ENCODE measurements at regions not wholly inside any gene's neighbourhood (a gene's known extent, or its start where the extent isn't known, plus 50 kb on each side); places are given as distances from the start of the nearest gene placed in this dataset.

DNA sequence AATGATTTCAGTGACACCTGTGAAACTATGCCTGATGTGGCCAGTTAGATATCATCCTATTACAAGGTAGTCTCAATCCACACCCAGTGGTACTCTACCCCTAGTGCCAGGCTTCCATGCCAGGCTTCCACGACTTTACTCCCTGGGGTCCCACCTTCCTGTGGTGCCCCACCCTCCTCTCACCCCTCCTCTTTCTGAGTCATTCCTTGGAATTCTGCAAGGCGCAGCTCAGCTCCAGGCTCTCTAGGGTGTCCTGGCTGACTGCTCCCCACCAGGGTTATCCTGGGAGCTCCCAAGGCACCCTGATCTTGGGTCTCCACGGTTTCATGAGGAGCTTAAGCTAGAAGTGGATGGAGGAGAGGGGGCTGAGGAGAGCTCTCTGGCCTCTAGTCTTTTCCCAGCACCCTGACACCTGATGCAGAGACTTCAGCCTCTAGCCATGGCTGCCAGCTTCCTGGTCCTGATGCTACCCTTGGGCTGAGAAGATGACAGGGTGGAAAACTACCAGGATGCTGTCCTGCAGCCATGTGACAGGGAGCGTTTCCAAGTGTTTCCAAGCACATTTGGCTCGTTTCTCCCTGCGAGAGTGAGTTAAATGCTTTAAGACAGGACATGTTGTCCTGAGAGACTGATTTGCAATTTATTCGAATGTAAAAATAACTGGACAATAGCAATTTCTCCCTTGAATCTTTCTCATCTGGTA, 1461.2 kb downstream of the TBC1D22A start:
- H3K27ac ChIP-seq (ENCODE audit: extremely low read depth, low read depth, low read length), result no peak overlapping the region
- ChIA-PET CTCF (no interaction called here), POLR2A (no interaction called here)
- TF ChIP-seq BCL11B (tag by site-specific recombination; IDR thresholded peaks at IDR 0.05; ENCODE audit: low read depth) (no peak), ZNF280D (tag by site-specific recombination; IDR thresholded peaks at IDR 0.05) (no peak), GLIS1 (tag by site-specific recombination; IDR thresholded peaks at IDR 0.05) (no peak), ZNF518A (tag by site-specific recombination; conservative IDR thresholded peaks at IDR 0.05; ENCODE audit: low read depth) (no peak), SALL2 (tag by site-specific recombination; IDR thresholded peaks at IDR 0.05; ENCODE audit: borderline replicate concordance) (no peak)
- H3K36me3 ChIP-seq (ENCODE audit: control insufficient read depth in 2 of 2, insufficient read depth in 1 of 2, low read length in 2 of 2), result no peaks in the 10 kb centered on the region
- H3K9me3 ChIP-seq (ENCODE audit: control insufficient read depth, insufficient read depth, low read depth, low read length), result no peaks in the 10 kb centered on the region; the same call in 1 of the 2 replicates
- no peak overlapping the region for H3K4me3 ChIP-seq (ENCODE audit: low read depth, low read length)
- no peaks in the 10 kb centered on the region for H3K4me1 ChIP-seq (ENCODE audit: control insufficient read depth, insufficient read depth, low read length)

DNA sequence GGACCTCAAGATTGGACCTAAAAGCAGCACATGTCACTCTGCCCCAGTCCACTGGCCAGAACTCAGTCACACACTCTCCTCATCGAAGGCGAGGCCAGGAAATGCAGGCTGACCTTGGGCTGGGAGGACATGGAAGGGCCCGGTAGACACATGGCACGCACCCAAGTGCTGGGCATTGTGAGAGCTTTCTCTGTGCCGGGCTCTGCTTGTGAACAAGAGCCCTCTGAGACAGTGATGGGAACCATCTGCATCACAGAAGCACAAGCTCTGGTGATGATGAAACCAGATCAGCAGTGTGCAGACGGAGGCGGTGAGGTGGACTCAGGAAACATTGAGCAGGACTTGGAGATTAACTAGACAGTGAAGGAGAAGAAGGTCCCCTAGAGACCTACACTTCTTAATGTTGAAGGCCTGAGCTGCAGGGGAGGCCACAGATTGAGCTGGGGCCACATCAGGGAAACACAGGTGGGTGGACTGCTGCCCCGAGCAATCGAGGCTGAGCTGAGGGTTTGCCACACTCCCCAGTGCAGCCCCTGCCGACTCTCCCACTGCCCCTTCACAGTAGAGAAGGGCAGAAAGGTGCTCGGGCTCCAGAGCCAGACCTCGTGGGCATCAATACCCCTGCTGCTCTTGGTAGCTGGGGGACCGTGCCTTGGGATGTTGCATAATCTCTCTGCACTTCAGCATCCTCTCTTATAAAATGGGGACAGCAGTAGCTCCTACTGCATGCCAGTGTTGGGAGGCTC, 1460.5 kb downstream of the TBC1D22A start:
- ChIA-PET CTCF (no interaction called here), POLR2A (no interaction called here)
- Histone ChIP-seq H3K36me3 (ENCODE audit: control insufficient read depth in 2 of 2, insufficient read depth in 1 of 2, low read length in 2 of 2) (no peaks in the 10 kb centered on the region), H3K9me3 (ENCODE audit: control insufficient read depth, insufficient read depth, low read depth, low read length) (no peaks in the 10 kb centered on the region; the same call in 1 of the 2 replicates), H3K4me1 (ENCODE audit: control insufficient read depth, insufficient read depth, low read length) (no peaks in the 10 kb centered on the region), H3K27ac (ENCODE audit: extremely low read depth, low read depth, low read length) (no peak overlapping the region), H3K4me3 (ENCODE audit: low read depth, low read length) (no peak overlapping the region)
- TF ChIP-seq ZSCAN30 (tag by site-specific recombination; IDR thresholded peaks at IDR 0.05) (no peak), ZNF354C (tag by site-specific recombination; IDR thresholded peaks at IDR 0.05; ENCODE audit: borderline replicate concordance, low read depth) (no peak), SCRT1 (tag by site-specific recombination; IDR thresholded peaks at IDR 0.05; ENCODE audit: borderline replicate concordance) (no peak), ZNF292 (tag by site-specific recombination; IDR thresholded peaks at IDR 0.05; ENCODE audit: borderline replicate concordance, low read depth) (no peak), ZNF670 (tag by site-specific recombination; IDR thresholded peaks at IDR 0.05; ENCODE audit: low read depth) (no peak), YY2 (tag by site-specific recombination; IDR thresholded peaks at IDR 0.05) (no peak), ZNF248 (tag by site-specific recombination; IDR thresholded peaks at IDR 0.05) (no peak), GLI4 (tag by site-specific recombination; IDR thresholded peaks at IDR 0.05) (no peak), ZNF707 (tag by site-specific recombination; IDR thresholded peaks at IDR 0.05) (no peak), ZNF561 (tag by site-specific recombination; IDR thresholded peaks at IDR 0.05; ENCODE audit: borderline replicate concordance) (no peak), ATF2 (tag by site-specific recombination; IDR thresholded peaks at IDR 0.05; ENCODE audit: low read depth) (no peak), ZSCAN5A (tag by site-specific recombination; IDR thresholded peaks at IDR 0.05) (no peak), ZNF701 (tag by site-specific recombination; IDR thresholded peaks at IDR 0.05) (no peak), MYNN (tag by site-specific recombination; IDR thresholded peaks at IDR 0.05; ENCODE audit: borderline replicate concordance) (no peak)
- TF ChIP-seq, protein P1, sequence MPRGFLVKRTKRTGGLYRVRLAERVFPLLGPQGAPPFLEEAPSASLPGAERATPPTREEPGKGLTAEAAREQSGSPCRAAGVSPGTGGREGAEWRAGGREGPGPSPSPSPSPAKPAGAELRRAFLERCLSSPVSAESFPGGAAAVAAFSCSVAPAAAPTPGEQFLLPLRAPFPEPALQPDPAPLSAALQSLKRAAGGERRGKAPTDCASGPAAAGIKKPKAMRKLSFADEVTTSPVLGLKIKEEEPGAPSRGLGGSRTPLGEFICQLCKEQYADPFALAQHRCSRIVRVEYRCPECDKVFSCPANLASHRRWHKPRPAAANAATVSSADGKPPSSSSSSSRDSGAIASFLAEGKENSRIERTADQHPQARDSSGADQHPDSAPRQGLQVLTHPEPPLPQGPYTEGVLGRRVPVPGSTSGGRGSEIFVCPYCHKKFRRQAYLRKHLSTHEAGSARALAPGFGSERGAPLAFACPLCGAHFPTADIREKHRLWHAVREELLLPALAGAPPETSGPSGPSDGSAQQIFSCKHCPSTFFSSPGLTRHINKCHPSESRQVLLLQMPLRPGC (tag by site-specific recombination; IDR thresholded peaks at IDR 0.05), result no peak
